ENCODE measurements at regions not wholly inside any gene's neighbourhood (a gene's known extent, or its start where the extent isn't known, plus 50 kb on each side); places are given as distances from the start of the nearest gene placed in this dataset.

- Histone ChIP-seq H3K27ac (ENCODE audit: low read depth, low read length) (no peak overlapping the region), H3K4me3 (ENCODE audit: low read depth, low read length) (no peak overlapping the region), H3K27me3 (ENCODE audit: control insufficient read depth, insufficient read depth, low read length) (no peaks in the 10 kb centered on the region), H3K4me1 (ENCODE audit: control insufficient read depth, insufficient read depth, low read length) (peaks cover 3% of the 10 kb centered on the region; the same call in 1 of the 2 replicates), H3K36me3 (ENCODE audit: control insufficient read depth, insufficient read depth, low read length) (no peaks in the 10 kb centered on the region), H3K9me3 (ENCODE audit: control insufficient read depth, insufficient read depth, low read depth, low read length) (no peaks in the 10 kb centered on the region), H3K9ac (ENCODE audit: low read length) (no peak overlapping the region)
These were observed 187.4 kb upstream of the KITLG start for GRCh38 chr12:88767699-88768098.

DNA sequence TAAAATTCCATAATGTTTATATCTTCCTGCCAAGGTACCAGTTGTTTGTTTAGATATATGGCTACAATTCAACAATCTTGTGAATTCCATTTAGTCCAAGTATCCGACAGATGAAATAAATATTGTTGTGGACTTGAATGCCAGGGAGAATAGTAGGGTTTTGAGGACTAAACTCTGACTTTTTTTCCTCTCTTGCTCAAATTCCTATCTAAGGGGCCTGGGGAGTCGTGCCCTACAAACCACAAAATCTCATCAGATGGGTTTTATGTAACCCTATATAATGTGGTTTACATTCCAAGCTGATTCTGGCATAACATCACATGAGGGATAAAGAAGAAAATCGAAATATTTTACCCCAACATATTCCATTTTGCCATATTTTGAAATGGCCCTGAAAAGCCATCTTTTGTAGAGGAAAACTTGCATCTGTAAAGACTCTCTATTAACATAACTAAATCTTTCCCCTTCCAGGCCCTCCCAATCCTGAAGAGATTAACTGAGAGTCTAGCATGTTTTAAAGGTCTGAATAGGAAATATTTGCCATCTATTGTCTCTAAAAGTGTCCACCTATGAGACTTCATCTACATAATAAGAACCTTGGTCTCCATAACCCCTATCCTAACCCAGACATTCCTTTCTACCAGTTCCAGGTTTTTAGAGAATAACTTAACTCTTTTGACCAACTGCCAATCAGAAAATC, 184.7 kb upstream of the KITLG start:
- H3K9me3 ChIP-seq (ENCODE audit: control insufficient read depth, insufficient read depth, low read depth, low read length), result no peaks in the 10 kb centered on the region
- H3K4me3 ChIP-seq (ENCODE audit: low read depth, low read length), result no peak overlapping the region
- H3K27me3 ChIP-seq (ENCODE audit: control insufficient read depth, insufficient read depth, low read length), result no peaks in the 10 kb centered on the region
- no peak overlapping the region for H3K9ac ChIP-seq (ENCODE audit: low read length)
- H3K36me3 ChIP-seq (ENCODE audit: control insufficient read depth, insufficient read depth, low read length), result no peaks in the 10 kb centered on the region
- H3K4me1 ChIP-seq (ENCODE audit: control insufficient read depth, insufficient read depth, low read length), result peaks cover 3% of the 10 kb centered on the region; the same call in 1 of the 2 replicates
- H3K27ac ChIP-seq (ENCODE audit: low read depth, low read length), result no peak overlapping the region

GRCh38 chr12:88763536-88764100, 183.3 kb upstream of the KITLG start:
- Histone ChIP-seq H3K9me3 (ENCODE audit: control insufficient read depth, insufficient read depth, low read depth, low read length) (no peaks in the 10 kb centered on the region), H3K27ac (ENCODE audit: low read depth, low read length) (no peak overlapping the region), H3K36me3 (ENCODE audit: control insufficient read depth, insufficient read depth, low read length) (no peaks in the 10 kb centered on the region), H3K4me1 (ENCODE audit: control insufficient read depth, insufficient read depth, low read length) (peaks cover 3% of the 10 kb centered on the region; the same call in 1 of the 2 replicates), H3K4me3 (ENCODE audit: low read depth, low read length) (no peak overlapping the region), H3K9ac (ENCODE audit: low read length) (no peak overlapping the region), H3K27me3 (ENCODE audit: control insufficient read depth, insufficient read depth, low read length) (no peaks in the 10 kb centered on the region)

DNA sequence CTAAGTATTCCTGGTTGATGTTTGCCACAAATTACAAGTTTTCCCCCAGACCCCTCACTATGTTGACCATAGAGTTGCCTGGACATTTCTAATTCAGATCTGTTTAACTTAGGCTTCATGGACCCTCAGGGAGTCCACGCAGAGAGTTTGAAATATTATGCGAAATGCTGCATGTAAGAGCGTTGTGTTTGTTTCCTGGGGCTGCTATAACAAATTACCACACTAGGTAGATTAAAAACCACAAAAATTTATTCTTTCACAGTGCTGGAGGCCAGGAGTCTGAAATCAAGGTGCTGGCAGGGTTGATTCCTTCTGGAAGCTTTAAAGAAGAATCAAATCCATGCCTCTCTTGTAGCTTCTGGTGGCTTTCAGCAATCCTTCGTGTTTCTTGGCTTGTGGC, 177.9 kb upstream of the KITLG start:
- H3K9ac ChIP-seq (ENCODE audit: low read length), result no peak overlapping the region

GRCh38 chr12:88756917-88757316, 176.6 kb upstream of the KITLG start:
- no peaks in the 10 kb centered on the region for H3K36me3 ChIP-seq (ENCODE audit: control insufficient read depth, insufficient read depth, low read length)
- no peak overlapping the region for H3K4me3 ChIP-seq (ENCODE audit: low read depth, low read length)
- H3K27me3 ChIP-seq (ENCODE audit: control insufficient read depth, insufficient read depth, low read length), result no peaks in the 10 kb centered on the region
- H3K4me1 ChIP-seq (ENCODE audit: control insufficient read depth, insufficient read depth, low read length), result no peaks in the 10 kb centered on the region
- H3K27ac ChIP-seq (ENCODE audit: low read depth, low read length), result no peak overlapping the region
- no peaks in the 10 kb centered on the region for H3K9me3 ChIP-seq (ENCODE audit: control insufficient read depth, insufficient read depth, low read depth, low read length)
- H3K9ac ChIP-seq (ENCODE audit: low read length), result no peak overlapping the region

More for the DNA sequence above, 177.9 kb upstream of the KITLG start:
- Histone ChIP-seq H3K27ac (ENCODE audit: low read depth, low read length) (no peak overlapping the region), H3K4me1 (ENCODE audit: control insufficient read depth, insufficient read depth, low read length) (no peaks in the 10 kb centered on the region), H3K27me3 (ENCODE audit: control insufficient read depth, insufficient read depth, low read length) (no peaks in the 10 kb centered on the region), H3K36me3 (ENCODE audit: control insufficient read depth, insufficient read depth, low read length) (no peaks in the 10 kb centered on the region), H3K4me3 (ENCODE audit: low read depth, low read length) (no peak overlapping the region), H3K9me3 (ENCODE audit: control insufficient read depth, insufficient read depth, low read depth, low read length) (no peaks in the 10 kb centered on the region)

DNA sequence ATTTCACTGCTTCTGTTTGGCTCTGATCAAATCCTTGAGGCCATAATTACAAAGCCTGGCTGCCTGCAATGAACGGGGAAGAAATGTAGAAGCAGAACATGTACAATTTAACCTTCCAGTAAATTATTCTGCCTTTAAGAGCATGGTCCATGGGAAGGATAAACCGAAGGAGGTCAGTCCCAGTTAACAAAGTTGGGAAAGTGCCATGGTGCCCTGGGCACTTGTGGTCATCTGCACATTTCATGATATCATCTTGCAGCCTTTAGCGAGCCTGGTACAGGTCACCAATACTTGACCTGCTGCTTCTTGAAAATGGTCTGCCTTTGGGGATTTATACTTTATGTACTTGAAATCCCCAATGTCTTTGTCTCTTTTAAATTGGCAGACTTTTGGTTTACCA, 175.9 kb upstream of the KITLG start:
- Histone ChIP-seq H3K9ac (ENCODE audit: low read length) (no peak overlapping the region), H3K9me3 (ENCODE audit: control insufficient read depth, insufficient read depth, low read depth, low read length) (no peaks in the 10 kb centered on the region), H3K4me1 (ENCODE audit: control insufficient read depth, insufficient read depth, low read length) (no peaks in the 10 kb centered on the region), H3K27ac (ENCODE audit: low read depth, low read length) (no peak overlapping the region), H3K36me3 (ENCODE audit: control insufficient read depth, insufficient read depth, low read length) (no peaks in the 10 kb centered on the region), H3K27me3 (ENCODE audit: control insufficient read depth, insufficient read depth, low read length) (no peaks in the 10 kb centered on the region), H3K4me3 (ENCODE audit: low read depth, low read length) (no peak overlapping the region)

GRCh38 chr12:88753707-88754106, 173.4 kb upstream of the KITLG start:
- H3K9me3 ChIP-seq (ENCODE audit: control insufficient read depth, insufficient read depth, low read depth, low read length), result no peaks in the 10 kb centered on the region
- H3K36me3 ChIP-seq (ENCODE audit: control insufficient read depth, insufficient read depth, low read length), result no peaks in the 10 kb centered on the region
- no peaks in the 10 kb centered on the region for H3K4me1 ChIP-seq (ENCODE audit: control insufficient read depth, insufficient read depth, low read length)
- H3K27me3 ChIP-seq (ENCODE audit: control insufficient read depth, insufficient read depth, low read length), result no peaks in the 10 kb centered on the region
- H3K27ac ChIP-seq (ENCODE audit: low read depth, low read length), result no peak overlapping the region
- no peak overlapping the region for H3K4me3 ChIP-seq (ENCODE audit: low read depth, low read length)
- no peak overlapping the region for H3K9ac ChIP-seq (ENCODE audit: low read length)

DNA sequence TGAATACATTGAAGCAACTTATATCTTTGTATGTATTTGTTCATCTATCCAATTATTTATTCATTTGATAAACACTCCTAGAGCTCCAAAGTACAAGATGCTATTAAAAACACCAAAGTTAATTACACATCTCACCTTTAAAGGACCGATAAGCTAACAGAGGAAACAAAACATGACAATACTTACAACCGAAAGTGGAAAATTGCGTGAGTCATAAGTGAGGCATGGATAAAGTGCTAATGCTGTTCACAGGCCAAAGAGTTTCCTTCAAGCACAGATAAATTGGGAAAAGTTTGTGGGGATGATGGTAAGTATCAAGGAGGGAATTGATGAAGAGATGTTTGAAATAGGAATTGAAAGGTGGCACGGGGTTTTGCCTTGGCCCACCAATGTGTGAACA, 172.8 kb upstream of the KITLG start:
- no peak overlapping the region for H3K27ac ChIP-seq (ENCODE audit: low read depth, low read length)
- H3K27me3 ChIP-seq (ENCODE audit: control insufficient read depth, insufficient read depth, low read length), result no peaks in the 10 kb centered on the region
- H3K9ac ChIP-seq (ENCODE audit: low read length), result no peak overlapping the region
- no peaks in the 10 kb centered on the region for H3K36me3 ChIP-seq (ENCODE audit: control insufficient read depth, insufficient read depth, low read length)
- no peak overlapping the region for H3K4me3 ChIP-seq (ENCODE audit: low read depth, low read length)
- no peaks in the 10 kb centered on the region for H3K9me3 ChIP-seq (ENCODE audit: control insufficient read depth, insufficient read depth, low read depth, low read length)
- H3K4me1 ChIP-seq (ENCODE audit: control insufficient read depth, insufficient read depth, low read length), result no peaks in the 10 kb centered on the region

DNA sequence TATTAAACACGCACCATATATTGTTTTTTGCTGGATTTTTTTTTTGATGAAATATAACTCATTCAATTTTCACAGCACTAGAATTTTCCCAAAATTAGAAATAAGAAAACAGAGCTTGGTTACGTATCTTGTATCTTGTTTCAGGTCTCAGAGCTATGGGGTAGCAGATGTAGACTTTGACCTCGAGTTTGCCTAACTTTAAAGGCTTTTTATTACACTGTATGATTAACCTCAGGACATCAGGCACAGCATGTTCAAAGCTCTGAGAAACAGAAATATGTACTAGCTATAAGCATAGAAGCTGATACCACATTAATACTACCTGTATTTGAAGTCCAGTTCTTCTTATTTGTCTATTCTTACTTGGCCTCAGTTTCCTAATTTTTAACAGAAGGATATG, 171.9 kb upstream of the KITLG start:
- H3K9me3 ChIP-seq (ENCODE audit: control insufficient read depth, insufficient read depth, low read depth, low read length), result no peaks in the 10 kb centered on the region
- H3K27ac ChIP-seq (ENCODE audit: low read depth, low read length), result no peak overlapping the region
- H3K4me1 ChIP-seq (ENCODE audit: control insufficient read depth, insufficient read depth, low read length), result no peaks in the 10 kb centered on the region
- H3K4me3 ChIP-seq (ENCODE audit: low read depth, low read length), result no peak overlapping the region
- H3K9ac ChIP-seq (ENCODE audit: low read length), result no peak overlapping the region
- H3K36me3 ChIP-seq (ENCODE audit: control insufficient read depth, insufficient read depth, low read length), result no peaks in the 10 kb centered on the region
- H3K27me3 ChIP-seq (ENCODE audit: control insufficient read depth, insufficient read depth, low read length), result no peaks in the 10 kb centered on the region

DNA sequence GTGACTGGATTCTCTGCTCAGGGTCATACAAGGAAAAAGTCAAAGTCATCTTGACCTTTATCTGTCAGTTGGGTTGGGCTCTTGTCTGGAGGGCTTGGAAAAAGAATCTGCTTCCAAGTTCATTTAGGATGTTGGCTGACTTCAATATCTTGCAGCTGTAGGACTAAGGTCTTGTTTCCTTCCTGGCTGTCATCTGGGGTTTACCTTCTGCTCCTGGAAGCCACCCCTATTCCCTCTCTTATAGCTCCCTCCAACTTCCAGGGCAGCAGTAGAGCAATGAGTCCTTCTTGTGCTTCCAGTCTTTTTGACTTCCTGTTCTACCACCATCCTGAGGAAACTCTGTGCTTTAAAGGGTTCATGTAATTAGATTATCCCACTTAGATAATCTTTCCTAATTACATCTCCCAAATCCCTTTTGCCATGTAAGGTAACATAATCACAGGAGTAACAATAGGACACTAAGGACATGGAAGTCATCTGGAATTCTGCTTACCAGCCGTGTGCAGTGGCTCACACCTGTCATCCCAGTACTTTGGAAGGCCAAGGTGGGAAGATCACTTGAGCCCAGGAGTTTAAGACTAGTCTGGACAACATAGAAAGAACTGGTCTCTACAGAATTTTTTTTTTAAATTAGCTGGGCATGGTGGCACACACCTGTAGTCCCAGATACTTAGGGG, 170.7 kb upstream of the KITLG start:
- Histone ChIP-seq H3K4me1 (ENCODE audit: control insufficient read depth, insufficient read depth, low read length) (no peaks in the 10 kb centered on the region), H3K36me3 (ENCODE audit: control insufficient read depth, insufficient read depth, low read length) (no peaks in the 10 kb centered on the region), H3K27ac (ENCODE audit: low read depth, low read length) (no peak overlapping the region), H3K4me3 (ENCODE audit: low read depth, low read length) (no peak overlapping the region), H3K9ac (ENCODE audit: low read length) (no peak overlapping the region), H3K27me3 (ENCODE audit: control insufficient read depth, insufficient read depth, low read length) (no peaks in the 10 kb centered on the region), H3K9me3 (ENCODE audit: control insufficient read depth, insufficient read depth, low read depth, low read length) (no peaks in the 10 kb centered on the region)

DNA sequence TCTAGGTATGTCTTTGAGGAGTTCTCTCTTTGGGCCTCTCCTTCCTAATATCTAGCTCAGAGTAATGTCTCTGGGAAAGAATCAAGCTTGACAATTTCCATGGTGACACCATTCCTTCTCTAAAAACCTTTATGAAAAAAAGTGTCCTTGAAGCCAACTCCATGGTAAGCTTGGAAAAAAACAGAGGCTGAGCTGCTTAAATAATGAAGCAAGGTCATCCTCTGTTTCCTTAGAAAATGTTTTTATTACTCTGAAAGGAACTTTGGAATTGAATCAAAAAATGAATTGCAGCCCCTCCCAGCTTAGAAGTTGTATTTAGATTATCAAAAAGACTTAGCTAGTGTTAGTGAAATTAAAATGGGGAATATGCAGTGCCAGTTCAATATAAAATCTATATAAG, 166.1 kb upstream of the KITLG start:
- Histone ChIP-seq H3K4me3 (ENCODE audit: low read depth, low read length) (no peak overlapping the region), H3K36me3 (ENCODE audit: control insufficient read depth, insufficient read depth, low read length) (no peaks in the 10 kb centered on the region), H3K4me1 (ENCODE audit: control insufficient read depth, insufficient read depth, low read length) (peaks cover 7% of the 10 kb centered on the region; the same call in 1 of the 2 replicates), H3K9ac (ENCODE audit: low read length) (no peak overlapping the region), H3K27me3 (ENCODE audit: control insufficient read depth, insufficient read depth, low read length) (no peaks in the 10 kb centered on the region), H3K27ac (ENCODE audit: low read depth, low read length) (no peak overlapping the region), H3K9me3 (ENCODE audit: control insufficient read depth, insufficient read depth, low read depth, low read length) (no peaks in the 10 kb centered on the region)
